AG04450 (cell line): ENCODE measurements at regions not wholly inside any gene's neighbourhood (a gene's known extent, or its start where the extent isn't known, plus 50 kb on each side); places are given as distances from the start of the nearest gene placed in this dataset.

Source experiments
- CTCF ChIA-PET: fragments of 300-600, 350-600 bp; formaldehyde crosslinking; extraction: SDS; loops from one replicate; lab custom pipeline; 2022; ENCODE audit warnings: antibody characterized with exemption, inconsistent platforms; lab: Charles Lee
- POLR2A ChIA-PET: fragments of 350-600 bp; formaldehyde crosslinking; extraction: SDS; loops from one replicate; lab custom pipeline; 2021; ENCODE audit warnings: antibody characterized with exemption, inconsistent platforms; lab: Yijun Ruan, JAX
- DNase-seq: peaks from one replicate; pipeline ENCODE4 v3.0.0-alpha.2; 2011; ENCODE audit warnings: low read depth, low spot score
- H3K27ac ChIP-seq: one replicate; pipeline ENCODE4 v1.5.1; 2012; ENCODE audit warnings: low read depth, low read length, control low read depth
- H3K27me3 ChIP-seq: one replicate; pipeline ENCODE4 v1.6.0; 2012; ENCODE audit warnings: low read length; ENCODE audit not compliant: control insufficient read depth, insufficient read depth
- H3K4me3 ChIP-seq: 2 replicates; pipeline ENCODE4 v1.5.1; 2011; ENCODE audit warnings: mild to moderate bottlenecking, low read depth, low read length, control low read depth
- H3K9me3 ChIP-seq: 2 replicates; pipeline ENCODE4 v1.5.1; 2012; ENCODE audit warnings: low read length; ENCODE audit not compliant: control insufficient read depth, insufficient read depth
- TF ChIP-seq, protein P1 (sequence below): IDR thresholded peaks from 2 replicates; pipeline ENCODE4 v1.5.1; 2011; ENCODE audit warnings: low read depth, low read length, control low read depth, inconsistent platforms

DNA sequence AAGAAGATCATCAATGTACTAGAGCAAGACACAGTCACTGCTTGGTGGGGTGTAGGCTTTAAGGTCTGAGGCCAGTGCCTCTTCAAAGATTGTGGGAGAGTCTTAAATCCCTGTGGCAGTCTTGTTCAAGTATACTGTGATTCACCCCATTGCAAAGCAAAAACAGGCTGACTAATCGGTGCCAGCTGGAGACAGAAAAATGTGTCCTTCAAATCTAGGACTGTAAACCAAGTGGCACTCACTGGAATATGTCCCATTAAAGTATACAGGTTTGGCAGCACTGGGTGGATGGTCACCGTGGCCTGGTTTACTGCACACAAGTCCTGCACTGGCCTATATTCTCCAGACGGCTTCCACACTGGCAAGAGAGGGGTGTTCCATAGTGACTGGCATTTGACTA is 1315.3 kb downstream of the TMEM121 start:
- Histone ChIP-seq H3K4me3 (no peak overlapping the region), H3K27ac (no peak overlapping the region), H3K27me3 (no peaks in the 10 kb centered on the region), H3K9me3 (peaks cover 47% of the 10 kb centered on the region)
- POLR2A ChIA-PET: no interaction called here
- CTCF ChIA-PET: no interaction called here
- TF ChIP-seq, protein P1, sequence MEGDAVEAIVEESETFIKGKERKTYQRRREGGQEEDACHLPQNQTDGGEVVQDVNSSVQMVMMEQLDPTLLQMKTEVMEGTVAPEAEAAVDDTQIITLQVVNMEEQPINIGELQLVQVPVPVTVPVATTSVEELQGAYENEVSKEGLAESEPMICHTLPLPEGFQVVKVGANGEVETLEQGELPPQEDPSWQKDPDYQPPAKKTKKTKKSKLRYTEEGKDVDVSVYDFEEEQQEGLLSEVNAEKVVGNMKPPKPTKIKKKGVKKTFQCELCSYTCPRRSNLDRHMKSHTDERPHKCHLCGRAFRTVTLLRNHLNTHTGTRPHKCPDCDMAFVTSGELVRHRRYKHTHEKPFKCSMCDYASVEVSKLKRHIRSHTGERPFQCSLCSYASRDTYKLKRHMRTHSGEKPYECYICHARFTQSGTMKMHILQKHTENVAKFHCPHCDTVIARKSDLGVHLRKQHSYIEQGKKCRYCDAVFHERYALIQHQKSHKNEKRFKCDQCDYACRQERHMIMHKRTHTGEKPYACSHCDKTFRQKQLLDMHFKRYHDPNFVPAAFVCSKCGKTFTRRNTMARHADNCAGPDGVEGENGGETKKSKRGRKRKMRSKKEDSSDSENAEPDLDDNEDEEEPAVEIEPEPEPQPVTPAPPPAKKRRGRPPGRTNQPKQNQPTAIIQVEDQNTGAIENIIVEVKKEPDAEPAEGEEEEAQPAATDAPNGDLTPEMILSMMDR: no peak
- DNase-seq: no peak

DNA sequence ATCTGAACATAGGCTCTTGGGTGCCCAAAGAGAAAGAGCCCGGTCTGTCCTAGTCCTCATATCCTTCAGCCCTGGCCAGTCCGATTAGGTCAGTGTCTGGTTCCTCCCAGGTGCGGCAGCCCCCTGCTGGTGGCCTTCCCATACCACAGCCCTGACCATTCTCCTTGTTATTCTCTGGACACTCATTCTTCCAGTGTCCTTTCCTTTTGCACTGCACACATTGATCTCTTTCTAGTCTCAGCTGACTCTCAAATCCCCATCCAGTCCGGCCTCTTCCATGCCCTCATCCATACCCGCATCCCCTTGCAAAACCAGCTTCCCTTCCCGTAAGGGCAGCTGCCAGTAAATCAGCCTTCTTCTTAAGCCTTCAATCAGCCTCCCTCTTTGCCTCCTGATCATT is 1316.3 kb downstream of the TMEM121 start:
- peaks cover 47% of the 10 kb centered on the region for H3K9me3 ChIP-seq
- H3K27ac ChIP-seq: no peak overlapping the region
- TF ChIP-seq, protein P1: no peak
- POLR2A ChIA-PET: no interaction called here
- CTCF ChIA-PET: no interaction called here
- no peaks in the 10 kb centered on the region for H3K27me3 ChIP-seq
- H3K4me3 ChIP-seq: no peak overlapping the region
- no peak for DNase-seq

DNA sequence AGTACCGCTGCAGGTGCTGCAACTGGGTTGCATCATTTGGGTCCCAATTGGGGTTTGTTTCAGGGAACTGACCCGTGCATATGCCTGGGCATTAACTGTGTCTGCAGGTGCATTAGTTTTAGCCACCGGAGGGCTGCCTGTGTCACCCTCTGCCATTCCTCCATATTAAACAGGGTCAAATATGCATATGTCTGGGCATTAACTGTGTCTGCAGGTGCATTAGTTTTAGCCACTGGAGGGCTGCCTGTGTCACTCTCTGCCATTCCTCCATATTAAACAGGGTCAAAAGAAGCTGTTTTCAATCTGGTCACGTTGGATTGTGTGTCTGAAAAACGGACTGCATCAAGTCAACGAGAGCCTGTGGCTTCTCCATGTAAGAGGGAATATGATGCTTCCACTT is 1317.0 kb downstream of the TMEM121 start:
- ChIA-PET CTCF (no interaction called here), POLR2A (no interaction called here)
- H3K27me3 ChIP-seq: no peaks in the 10 kb centered on the region
- TF ChIP-seq, protein P1: no peak
- H3K9me3 ChIP-seq: peaks cover 44% of the 10 kb centered on the region
- DNase-seq: no peak
- H3K4me3 ChIP-seq: no peak overlapping the region
- no peak overlapping the region for H3K27ac ChIP-seq

DNA sequence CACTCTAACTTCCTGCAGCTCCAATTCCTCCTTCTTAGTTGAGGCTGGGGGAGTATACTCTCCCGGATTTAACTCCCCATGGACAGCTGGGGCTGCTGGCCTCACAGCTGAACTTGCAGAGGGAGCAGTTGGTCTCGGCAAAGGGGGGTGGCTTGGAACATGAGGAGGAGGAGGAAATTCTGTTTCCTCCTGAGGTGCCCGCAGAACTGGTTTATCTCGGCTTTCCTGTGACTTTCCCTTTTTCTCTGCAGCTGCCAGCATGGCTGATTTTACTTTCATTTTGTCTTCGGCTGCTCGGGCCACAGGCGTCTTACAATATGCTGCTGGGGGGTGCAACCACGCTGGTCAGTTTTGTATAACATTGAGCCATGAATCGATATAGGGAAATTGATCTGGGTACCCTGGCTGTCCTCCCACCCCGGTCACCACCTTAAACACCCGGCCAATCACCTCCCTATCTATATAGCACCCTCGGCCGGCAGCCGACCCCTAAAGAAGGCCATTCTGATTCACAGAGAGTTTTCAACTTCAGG is 1317.6 kb downstream of the TMEM121 start:
- DNase-seq: no peak
- ChIA-PET CTCF (no interaction called here), POLR2A (no interaction called here)
- TF ChIP-seq, protein P1: no peak
- no peak overlapping the region for H3K27ac ChIP-seq
- no peaks in the 10 kb centered on the region for H3K27me3 ChIP-seq
- H3K9me3 ChIP-seq: peaks cover 48% of the 10 kb centered on the region
- H3K4me3 ChIP-seq: no peak overlapping the region

DNA sequence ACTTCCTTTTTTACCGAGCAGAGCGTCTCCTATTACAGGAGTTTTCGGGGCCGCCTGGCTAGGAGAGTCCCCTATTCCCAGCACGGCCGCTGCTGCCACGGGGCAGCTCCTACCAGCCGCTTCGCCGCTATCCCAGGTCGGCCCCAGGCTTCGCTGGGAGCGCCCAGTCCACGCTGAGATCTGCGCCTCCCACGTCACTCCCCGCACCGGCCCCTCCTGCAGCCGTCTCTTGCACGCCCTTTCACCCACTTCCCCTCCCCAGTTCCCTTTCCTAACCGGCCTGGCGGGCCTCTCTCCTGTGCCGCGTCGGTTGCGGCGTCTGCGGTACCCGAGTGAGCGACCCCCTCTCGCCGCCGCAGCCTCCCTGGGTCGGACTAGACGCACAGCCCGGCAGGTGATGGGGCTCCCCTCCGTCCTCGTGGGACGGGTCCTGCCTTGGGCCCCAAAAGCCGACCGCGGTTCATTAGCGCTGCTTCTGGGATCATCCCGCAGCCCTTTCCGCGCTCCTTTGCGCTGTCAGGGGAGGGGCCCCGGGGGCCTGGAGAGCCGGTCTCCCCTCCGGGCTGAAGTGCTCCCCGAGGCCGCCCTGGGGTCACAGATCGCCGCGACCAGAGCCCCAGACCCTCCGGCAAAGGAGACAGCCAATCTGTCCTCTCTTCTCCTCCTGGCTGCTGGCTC is 1318.4 kb downstream of the TMEM121 start:
- no peak overlapping the region for H3K4me3 ChIP-seq
- CTCF ChIA-PET: no interaction called here
- no peak overlapping the region for H3K27ac ChIP-seq
- no peak for DNase-seq
- POLR2A ChIA-PET: no interaction called here
- H3K9me3 ChIP-seq: peaks cover 50% of the 10 kb centered on the region
- TF ChIP-seq, protein P1: no peak
- no peaks in the 10 kb centered on the region for H3K27me3 ChIP-seq
